ENCODE measurements at regions not wholly inside any gene's neighbourhood (a gene's known extent, or its start where the extent isn't known, plus 50 kb on each side); places are given as distances from the start of the nearest gene placed in this dataset.

GRCh38 chr5:17817990-17818389 is 183.7 kb downstream of the TAF11L14 start:
- no peaks in the 10 kb centered on the region for H3K27me3 ChIP-seq (ENCODE audit: control insufficient read depth in 1 of 2, insufficient read depth in 2 of 2, low read length in 1 of 2)
- H3K4me3 ChIP-seq (ENCODE audit: low read length in 2 of 2): no peak overlapping the region
- no peak overlapping the region for H3K27ac ChIP-seq (ENCODE audit: low read depth in 1 of 2, low read length in 2 of 2)
- no peaks in the 10 kb centered on the region for H3K9me3 ChIP-seq (ENCODE audit: control insufficient read depth, low read length)
- H3K36me3 ChIP-seq (ENCODE audit: control insufficient read depth in 1 of 2, insufficient read depth in 2 of 2, low read length in 1 of 2): no peaks in the 10 kb centered on the region
- DNase-seq (no peak), ATAC-seq (ENCODE audit: low FRiP score) (no peak)
- H3K4me1 ChIP-seq (ENCODE audit: control insufficient read depth in 1 of 2, insufficient read depth in 2 of 2, low read length in 2 of 2): no peaks in the 10 kb centered on the region
- intact Hi-C loops (cut with DNase I): no loop called here

GRCh38 chr5:17819783-17820182 is 185.5 kb downstream of the TAF11L14 start:
- DNase-seq (no peak), ATAC-seq (ENCODE audit: low FRiP score) (no peak)
- intact Hi-C loops (cut with DNase I): no loop called here
- H3K4me1 ChIP-seq (ENCODE audit: control insufficient read depth in 1 of 2, insufficient read depth in 2 of 2, low read length in 2 of 2): no peaks in the 10 kb centered on the region
- 58 to 65% methylated on average over 5 of the region's 5 CpGs for WGBS, 2 donors
- no peak overlapping the region for H3K4me3 ChIP-seq (ENCODE audit: low read length in 2 of 2)
- no peaks in the 10 kb centered on the region for H3K27me3 ChIP-seq (ENCODE audit: control insufficient read depth in 1 of 2, insufficient read depth in 2 of 2, low read length in 1 of 2)
- H3K9me3 ChIP-seq (ENCODE audit: control insufficient read depth, low read length): no peaks in the 10 kb centered on the region
- no peaks in the 10 kb centered on the region for H3K36me3 ChIP-seq (ENCODE audit: control insufficient read depth in 1 of 2, insufficient read depth in 2 of 2, low read length in 1 of 2)
- H3K27ac ChIP-seq (ENCODE audit: low read depth in 1 of 2, low read length in 2 of 2): no peak overlapping the region

GRCh38 chr5:17828681-17829080 is 194.4 kb downstream of the TAF11L14 start:
- H3K4me1 ChIP-seq (ENCODE audit: control insufficient read depth in 1 of 2, insufficient read depth in 2 of 2, low read length in 2 of 2): no peaks in the 10 kb centered on the region
- H3K9me3 ChIP-seq (ENCODE audit: control insufficient read depth, low read length): no peaks in the 10 kb centered on the region
- intact Hi-C loops (cut with DNase I): no loop called here
- no peak for ATAC-seq (ENCODE audit: low FRiP score)
- peaks cover 0 to 4% of the 10 kb centered on the region in 2 donors for H3K27me3 ChIP-seq (ENCODE audit: control insufficient read depth in 1 of 2, insufficient read depth in 2 of 2, low read length in 1 of 2)
- no peaks in the 10 kb centered on the region for H3K36me3 ChIP-seq (ENCODE audit: control insufficient read depth in 1 of 2, insufficient read depth in 2 of 2, low read length in 1 of 2)
- no peak for DNase-seq
- no peak overlapping the region for H3K27ac ChIP-seq (ENCODE audit: low read depth in 1 of 2, low read length in 2 of 2)
- H3K4me3 ChIP-seq (ENCODE audit: low read length in 2 of 2): no peak overlapping the region
- 3 to 14% methylated on average over 2 of the region's 2 CpGs for WGBS, 2 donors

GRCh38 chr5:17829456-17829855 is 195.2 kb downstream of the TAF11L14 start:
- no peak overlapping the region for H3K27ac ChIP-seq (ENCODE audit: low read depth in 1 of 2, low read length in 2 of 2)
- no peaks in the 10 kb centered on the region for H3K4me1 ChIP-seq (ENCODE audit: control insufficient read depth in 1 of 2, insufficient read depth in 2 of 2, low read length in 2 of 2)
- H3K4me3 ChIP-seq (ENCODE audit: low read length in 2 of 2): no peak overlapping the region
- DNase-seq: no peak
- 61 to 75% methylated on average over 3 of the region's 3 CpGs for WGBS, 2 donors
- intact Hi-C loops (cut with DNase I): no loop called here
- H3K9me3 ChIP-seq (ENCODE audit: control insufficient read depth, low read length): no peaks in the 10 kb centered on the region
- H3K36me3 ChIP-seq (ENCODE audit: control insufficient read depth in 1 of 2, insufficient read depth in 2 of 2, low read length in 1 of 2): no peaks in the 10 kb centered on the region
- peaks cover 0 to 4% of the 10 kb centered on the region in 2 donors for H3K27me3 ChIP-seq (ENCODE audit: control insufficient read depth in 1 of 2, insufficient read depth in 2 of 2, low read length in 1 of 2)
- ATAC-seq (ENCODE audit: low FRiP score): no peak

GRCh38 chr5:17831279-17831678 is 197.0 kb downstream of the TAF11L14 start:
- ATAC-seq (ENCODE audit: low FRiP score) (no peak), DNase-seq (no peak)
- no peaks in the 10 kb centered on the region for H3K36me3 ChIP-seq (ENCODE audit: control insufficient read depth in 1 of 2, insufficient read depth in 2 of 2, low read length in 1 of 2)
- peaks cover 3% of the 10 kb centered on the region for H3K9me3 ChIP-seq (ENCODE audit: control insufficient read depth, low read length)
- no peaks in the 10 kb centered on the region for H3K4me1 ChIP-seq (ENCODE audit: control insufficient read depth in 1 of 2, insufficient read depth in 2 of 2, low read length in 2 of 2)
- peaks cover 0 to 4% of the 10 kb centered on the region in 2 donors for H3K27me3 ChIP-seq (ENCODE audit: control insufficient read depth in 1 of 2, insufficient read depth in 2 of 2, low read length in 1 of 2)
- intact Hi-C loops (cut with DNase I): no loop called here
- no peak overlapping the region for H3K4me3 ChIP-seq (ENCODE audit: low read length in 2 of 2)
- 14 to 15% methylated on average over 1 of the region's 1 CpG for WGBS, 2 donors
- H3K27ac ChIP-seq (ENCODE audit: low read depth in 1 of 2, low read length in 2 of 2): no peak overlapping the region

- Histone ChIP-seq H3K4me3 (ENCODE audit: low read length in 2 of 2) (no peak overlapping the region), H3K27me3 (ENCODE audit: control insufficient read depth in 1 of 2, insufficient read depth in 2 of 2, low read length in 1 of 2) (no peaks in the 10 kb centered on the region), H3K36me3 (ENCODE audit: control insufficient read depth in 1 of 2, insufficient read depth in 2 of 2, low read length in 1 of 2) (no peaks in the 10 kb centered on the region), H3K27ac (ENCODE audit: low read depth in 1 of 2, low read length in 2 of 2) (no peak overlapping the region), H3K9me3 (ENCODE audit: control insufficient read depth, low read length) (peaks cover 3% of the 10 kb centered on the region), H3K4me1 (ENCODE audit: control insufficient read depth in 1 of 2, insufficient read depth in 2 of 2, low read length in 2 of 2) (no peaks in the 10 kb centered on the region)
- intact Hi-C loops (cut with DNase I): no loop called here
- 60 to 63% methylated on average over 5 of the region's 5 CpGs for WGBS, 2 donors
- DNase-seq (no peak), ATAC-seq (ENCODE audit: low FRiP score) (no peak)
Observed at GRCh38 chr5:17832949-17833745, 198.9 kb downstream of the TAF11L14 start.

GRCh38 chr5:17837757-17838156 is 203.5 kb downstream of the TAF11L14 start:
- H3K36me3 ChIP-seq (ENCODE audit: control insufficient read depth in 1 of 2, insufficient read depth in 2 of 2, low read length in 1 of 2): no peaks in the 10 kb centered on the region
- H3K4me3 ChIP-seq (ENCODE audit: low read length in 2 of 2): no peak overlapping the region
- H3K9me3 ChIP-seq (ENCODE audit: control insufficient read depth, low read length): peaks cover 3% of the 10 kb centered on the region
- no peaks in the 10 kb centered on the region for H3K4me1 ChIP-seq (ENCODE audit: control insufficient read depth in 1 of 2, insufficient read depth in 2 of 2, low read length in 2 of 2)
- H3K27me3 ChIP-seq (ENCODE audit: control insufficient read depth in 1 of 2, insufficient read depth in 2 of 2, low read length in 1 of 2): no peaks in the 10 kb centered on the region
- WGBS, 2 donors: 83 to 87% methylated on average over 2 of the region's 2 CpGs
- no peak for DNase-seq
- intact Hi-C loops (cut with DNase I): no loop called here
- ATAC-seq (ENCODE audit: low FRiP score): no peak
- no peak overlapping the region for H3K27ac ChIP-seq (ENCODE audit: low read depth in 1 of 2, low read length in 2 of 2)

GRCh38 chr5:17838469-17838868 is 204.2 kb downstream of the TAF11L14 start:
- intact Hi-C loops (cut with DNase I): no loop called here
- Histone ChIP-seq H3K36me3 (ENCODE audit: control insufficient read depth in 1 of 2, insufficient read depth in 2 of 2, low read length in 1 of 2) (no peaks in the 10 kb centered on the region), H3K27ac (ENCODE audit: low read depth in 1 of 2, low read length in 2 of 2) (no peak overlapping the region), H3K4me3 (ENCODE audit: low read length in 2 of 2) (no peak overlapping the region), H3K4me1 (ENCODE audit: control insufficient read depth in 1 of 2, insufficient read depth in 2 of 2, low read length in 2 of 2) (no peaks in the 10 kb centered on the region), H3K27me3 (ENCODE audit: control insufficient read depth in 1 of 2, insufficient read depth in 2 of 2, low read length in 1 of 2) (no peaks in the 10 kb centered on the region), H3K9me3 (ENCODE audit: control insufficient read depth, low read length) (peaks cover 3% of the 10 kb centered on the region)
- ATAC-seq (ENCODE audit: low FRiP score): no peak
- WGBS, 2 donors: 34 to 47% methylated on average over 3 of the region's 3 CpGs
- DNase-seq: no peak

GRCh38 chr5:17839848-17840247 is 205.6 kb downstream of the TAF11L14 start:
- peaks cover 3% of the 10 kb centered on the region for H3K9me3 ChIP-seq (ENCODE audit: control insufficient read depth, low read length)
- no peaks in the 10 kb centered on the region for H3K36me3 ChIP-seq (ENCODE audit: control insufficient read depth in 1 of 2, insufficient read depth in 2 of 2, low read length in 1 of 2)
- intact Hi-C loops (cut with DNase I): no loop called here
- no peak overlapping the region for H3K27ac ChIP-seq (ENCODE audit: low read depth in 1 of 2, low read length in 2 of 2)
- no peak for DNase-seq
- H3K27me3 ChIP-seq (ENCODE audit: control insufficient read depth in 1 of 2, insufficient read depth in 2 of 2, low read length in 1 of 2): no peaks in the 10 kb centered on the region
- no peak for ATAC-seq (ENCODE audit: low FRiP score)
- no peaks in the 10 kb centered on the region for H3K4me1 ChIP-seq (ENCODE audit: control insufficient read depth in 1 of 2, insufficient read depth in 2 of 2, low read length in 2 of 2)
- H3K4me3 ChIP-seq (ENCODE audit: low read length in 2 of 2): no peak overlapping the region

Measured in aorta (tissue), 5 donors.